ENCODE measurements at regions not wholly inside any gene's neighbourhood (a gene's known extent, or its start where the extent isn't known, plus 50 kb on each side); places are given as distances from the start of the nearest gene placed in this dataset.

GRCh38 chr18:22349317-22349898, 68.3 kb downstream of the CTAGE1 start:
- no peak for TF ChIP-seq FOXP2 (optimal IDR thresholded peaks at IDR 0.05; ENCODE audit: borderline replicate concordance, extremely low read depth, extremely low read length, insufficient read depth)
- TF ChIP-seq REST (IDR thresholded peaks at IDR 0.05; ENCODE audit: insufficient read depth in 1 of 2, low read depth in 2 of 2, low read length in 2 of 2), result no peak
- TF ChIP-seq POLR2AphosphoS5 (IDR thresholded peaks at IDR 0.05; ENCODE audit: low read depth, low read length), result no peak
